K562 (cell line): ENCODE measurements at regions not wholly inside any gene's neighbourhood (a gene's known extent, or its start where the extent isn't known, plus 50 kb on each side); places are given as distances from the start of the nearest gene placed in this dataset.

Source experiments
- ATAC-seq: fragments of 200-7000 bp; cut with Tn5 transposase; 3 replicates; pipeline ENCODE4 v1.9.1; 2020; ENCODE audit warnings: moderate library complexity
- BruUV-seq: library from RNA; stranded (reverse); fragments of 400-500 nt; replicated peaks from 2 replicates; lab custom pipeline; 2021; lab: Mats Ljungman, UMichigan
- CTCF ChIA-PET: fragments of 300-600 bp; formaldehyde crosslinking; extraction: SDS; loops from one replicate; lab custom pipeline; 2021; ENCODE audit warnings: low intra/inter-chr PET ratio; lab: Yijun Ruan, JAX
- POLR2A ChIA-PET: fragments of 300-600, 350-650 bp; sonication (Branson Sonifier 250); formaldehyde crosslinking; extraction: SDS; loops from one replicate; lab custom pipeline; 2021; ENCODE audit warnings: antibody characterized with exemption, inconsistent platforms; lab: Yijun Ruan, JAX
- DNase-seq, 4 experiments: peaks; one replicate each; pipeline versions ENCODE4 v3.0.0 to v3.0.0-alpha.2; 2011 to 2018; ENCODE audit warnings: low spot score in 3 of 4, mixed read lengths in 3 of 4; ENCODE audit errors: extremely low read depth in 1 of 4
- FAIRE-seq: peaks from 2 replicates; lab custom pipeline; 2011; peaks lifted over from hg19 to GRCh38; lab: Jason Lieb, UNC
- H2AFZ ChIP-seq: 2 replicates; pipeline ENCODE4 v1.6.0; 2011; ENCODE audit warnings: low read depth, low read length, control low read depth, inconsistent platforms
- H3K27ac ChIP-seq: fragments of 200-600 bp; 3 replicates; pipeline ENCODE4 v1.8.0; 2011; ENCODE audit warnings: low read depth, mild to moderate bottlenecking, control low read depth, inconsistent platforms, low read length, moderate library complexity, mixed read lengths; ENCODE audit errors: extremely low read depth
- H3K27me3 ChIP-seq, 2 experiments: fragments of 300-600 bp in 1 of 2; 2 replicates in 1 of 2; 3 replicates in 1 of 2; pipeline versions ENCODE4 v1.6.0 to v1.8.0; 2011; ENCODE audit warnings: inconsistent platforms in 2 of 2, low read length in 2 of 2, mild to moderate bottlenecking in 1 of 2, mixed read lengths in 1 of 2, moderate library complexity in 1 of 2; ENCODE audit not compliant: control insufficient read depth in 2 of 2, insufficient read depth in 2 of 2
- H3K36me3 ChIP-seq: fragments of 300-600 bp; 3 replicates; pipeline ENCODE4 v1.8.0; 2011; ENCODE audit warnings: mild to moderate bottlenecking, low read length, inconsistent platforms; ENCODE audit not compliant: control insufficient read depth, insufficient read depth
- H3K4me1 ChIP-seq, 2 experiments: fragments of 200-600 bp in 1 of 2; replicated peaks in 1 of 2; 2 replicates in 1 of 2; 3 replicates in 1 of 2; pipeline versions ENCODE4 v1.5.1 to v1.8.0; 2011; ENCODE audit warnings: inconsistent platforms in 2 of 2, low read length in 2 of 2, mild to moderate bottlenecking in 1 of 2, mixed read lengths in 1 of 2, moderate library complexity in 1 of 2; ENCODE audit not compliant: control insufficient read depth in 2 of 2, insufficient read depth in 2 of 2
- H3K4me2 ChIP-seq: 2 replicates; pipeline ENCODE4 v1.6.1; 2011; ENCODE audit warnings: low read length, control low read depth, inconsistent platforms, mixed read lengths; ENCODE audit not compliant: insufficient read depth
- H3K4me3 ChIP-seq: fragments of 200-600 bp; sonication (generic), shearing (Covaris generic); 2 replicates; pipeline ENCODE4 v1.5.1; 2016; ENCODE audit warnings: control low read depth, inconsistent platforms
- H3K79me2 ChIP-seq: fragments of 200-600 bp; 3 replicates; pipeline ENCODE4 v1.8.0; 2011; ENCODE audit warnings: low read length, inconsistent platforms; ENCODE audit not compliant: control insufficient read depth, insufficient read depth
- H3K9ac ChIP-seq, 2 experiments: 2 replicates each; pipeline versions ENCODE4 v1.6.0 to v1.6.1; 2011; ENCODE audit warnings: low read depth in 2 of 2, low read length in 2 of 2, control low read depth in 1 of 2, inconsistent platforms in 1 of 2, mild to moderate bottlenecking in 1 of 2, mixed read lengths in 1 of 2; ENCODE audit not compliant: insufficient read depth in 1 of 2
- H3K9me1 ChIP-seq: one replicate; pipeline ENCODE4 v1.6.0; 2011; ENCODE audit warnings: inconsistent platforms, mild to moderate bottlenecking, low read length, moderate library complexity; ENCODE audit not compliant: control insufficient read depth, insufficient read depth
- H3K9me3 ChIP-seq: replicated peaks from 2 replicates; pipeline ENCODE4 v1.5.1; 2011; ENCODE audit warnings: low read depth, low read length, inconsistent platforms; ENCODE audit not compliant: control insufficient read depth, insufficient read depth
- H4K20me1 ChIP-seq: replicated peaks from 2 replicates; pipeline ENCODE4 v1.6.1; 2011; ENCODE audit warnings: low read length, inconsistent platforms, mixed read lengths; ENCODE audit not compliant: control insufficient read depth, insufficient read depth
- CBX5 ChIP-seq: IDR thresholded peaks from 2 replicates; pipeline ENCODE4 v1.6.1; 2014; ENCODE audit warnings: low read depth, borderline replicate concordance
- ETS2 ChIP-seq: IDR thresholded peaks from 2 replicates; pipeline ENCODE4 v1.6.1; 2016; ENCODE audit warnings: borderline replicate concordance, missing genetic modification characterization, mild to moderate bottlenecking, moderate library complexity, missing compliant biosample characterization; ENCODE audit not compliant: poor library complexity, severe bottlenecking
- KAT2B ChIP-seq: IDR thresholded peaks from one replicate; pipeline ENCODE4 v1.6.1; 2012; ENCODE audit warnings: low read depth, mild to moderate bottlenecking, control low read depth, inconsistent platforms, low read length, moderate library complexity
- KLF1 ChIP-seq: fragments of 450-650 bp; IDR thresholded peaks from 2 replicates; pipeline ENCODE4 v1.6.1; 2016; ENCODE audit warnings: missing genetic modification characterization, missing compliant biosample characterization
- MCM2 ChIP-seq: fragments of 450-650 bp; IDR thresholded peaks from 2 replicates; pipeline ENCODE4 v1.6.1; 2017; ENCODE audit warnings: low read depth, mild to moderate bottlenecking
- NFATC3 ChIP-seq: fragments of 450-650 bp; IDR thresholded peaks from 2 replicates; pipeline ENCODE4 v1.6.1; 2017; ENCODE audit warnings: mild to moderate bottlenecking
- RREB1 ChIP-seq: fragments of 250-450 bp; sonication (Bioruptor Pico); IDR thresholded peaks from 2 replicates; pipeline ENCODE4 v1.4.0; 2020
- SRSF1 ChIP-seq: fragments of 200-400 bp; formaldehyde crosslinking; IDR thresholded peaks from 2 replicates; pipeline ENCODE4 v1.6.1; 2017; ENCODE audit warnings: mild to moderate bottlenecking, low read depth, low read length, moderate library complexity
- ZNF695 ChIP-seq: fragments of 450-650 bp; formaldehyde crosslinking; IDR thresholded peaks from 2 replicates; pipeline ENCODE4 v1.4.0; 2020; ENCODE audit warnings: mild to moderate bottlenecking, moderate library complexity
- ZNF830 ChIP-seq: fragments of 250-450 bp; sonication (Bioruptor Pico); IDR thresholded peaks from 2 replicates; pipeline ENCODE4 v1.5.0; 2021; ENCODE audit warnings: mild to moderate bottlenecking
- WGBS: fragments of 100-300 bp; shearing (Covaris generic); methylation state at CpG from one replicate; pipeline ENCODE4 v1.1.6; 2016; ENCODE audit warnings: low coverage, mixed read lengths; ENCODE audit not compliant: insufficient coverage; ENCODE audit errors: missing lambda C conversion rate; 5-methylcytosine and 5-hydroxymethylcytosine counted together
- in situ Hi-C: fragments of 300-500 bp; cut with MboI; formaldehyde crosslinking; loops from 4 replicates; pipeline ENCODE4 v1.15.0; 2018; ENCODE audit warnings: inconsistent platforms, mixed read lengths
- intact Hi-C: fragments of 100-400 bp; cut with micrococcal nuclease; formaldehyde crosslinking; loops from 2 replicates; pipeline ENCODE4 v1.14.2; 2022

GRCh38 chr1:219712506-219712905 is 99.6 kb upstream of the ZC3H11B start:
- Histone ChIP-seq H3K36me3 (no peaks in the 10 kb centered on the region), H3K27me3 (no peaks in the 10 kb centered on the region), H4K20me1 (no peaks in the 10 kb centered on the region), H3K4me1 (peaks cover 0 to 16% of the 10 kb centered on the region in 2 experiments; a peak in 2 of 5 replicates), H3K4me3 (no peak overlapping the region), H3K9me1 (no peaks in the 10 kb centered on the region), H3K9ac (no peak overlapping the region), H3K27ac (no peak overlapping the region), H3K9me3 (no peaks in the 10 kb centered on the region), H2AFZ (peak overlapping the region; percentile 94; the same call in 1 of the 2 replicates), H3K4me2 (no peak overlapping the region), H3K79me2 (no peaks in the 10 kb centered on the region)
- CTCF ChIA-PET = no interaction called here
- TF ChIP-seq CBX5 (no peak), ZNF695 (CRISPR knock-in tag) (no peak), SRSF1 (no peak), KLF1 (tag) (no peak), ETS2 (tag) (no peak), KAT2B (no peak), MCM2 (no peak), NFATC3 (no peak), RREB1 (no peak), ZNF830 (no peak)
- BruUV-seq = no TSS peak
- DNase-seq (no peak), ATAC-seq (no peak), FAIRE-seq (no peak)
- 40% methylated on average over 4 of the region's 4 CpGs for WGBS
- intact Hi-C loops (no loop called here), in situ Hi-C loops (no loop called here)
- POLR2A ChIA-PET = no interaction called here
